HG03097 (cell line): ENCODE measurements at regions not wholly inside any gene's neighbourhood (a gene's known extent, or its start where the extent isn't known, plus 50 kb on each side); places are given as distances from the start of the nearest gene placed in this dataset.
"Not testable (repeated sequence)": the region's sequence is repeated elsewhere in the genome, so short reads cannot be mapped to it uniquely, and the experiment has no call there.

Experiments used
- ATAC-seq: cut with Tn5 transposase; IDR thresholded peaks from one replicate; pipeline ENCODE4 v1.9.1; 2021; ENCODE audit not compliant: unreplicated experiment, low FRiP score

DNA sequence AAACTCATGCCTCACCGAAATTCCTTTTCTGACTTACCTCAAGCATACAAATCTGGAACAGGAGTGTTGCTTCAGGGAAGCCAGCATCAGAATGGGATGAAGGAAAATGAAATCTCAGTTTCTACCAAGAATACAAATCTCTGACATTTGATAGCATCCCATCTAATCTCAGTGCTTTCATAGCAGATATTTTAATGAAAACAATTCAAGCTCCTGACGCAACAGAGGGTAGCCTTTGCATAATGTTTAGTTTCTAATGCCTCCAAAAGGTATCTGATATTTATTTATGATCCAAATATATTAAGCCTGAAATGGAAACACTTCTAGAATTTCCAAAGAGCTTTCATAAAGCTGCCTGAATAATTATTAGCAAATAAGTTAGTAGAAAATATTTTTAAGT is 251.4 kb downstream of the DEPDC1B start:
- no peak for ATAC-seq

DNA sequence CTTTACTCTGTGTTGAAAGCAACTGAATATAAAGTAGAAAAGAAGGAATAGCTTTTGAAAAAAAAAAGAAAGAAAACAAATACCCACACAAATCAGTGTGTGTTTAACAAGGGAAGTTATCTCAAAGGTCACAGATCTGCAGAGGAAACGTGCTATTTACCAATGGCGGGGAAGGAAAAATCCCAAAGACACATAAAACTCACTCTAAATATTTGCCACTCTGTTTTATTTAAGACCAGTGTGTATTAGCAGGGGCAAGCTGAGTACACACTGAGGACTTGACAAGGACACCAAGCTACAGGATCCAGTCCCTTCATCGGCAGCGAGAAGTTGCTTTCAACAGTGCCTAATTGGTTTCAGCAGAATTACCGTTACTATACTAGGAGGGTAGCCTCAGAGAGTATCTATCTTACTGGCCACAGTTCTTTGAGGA is 252.5 kb downstream of the DEPDC1B start:
- ATAC-seq: no peak

DNA sequence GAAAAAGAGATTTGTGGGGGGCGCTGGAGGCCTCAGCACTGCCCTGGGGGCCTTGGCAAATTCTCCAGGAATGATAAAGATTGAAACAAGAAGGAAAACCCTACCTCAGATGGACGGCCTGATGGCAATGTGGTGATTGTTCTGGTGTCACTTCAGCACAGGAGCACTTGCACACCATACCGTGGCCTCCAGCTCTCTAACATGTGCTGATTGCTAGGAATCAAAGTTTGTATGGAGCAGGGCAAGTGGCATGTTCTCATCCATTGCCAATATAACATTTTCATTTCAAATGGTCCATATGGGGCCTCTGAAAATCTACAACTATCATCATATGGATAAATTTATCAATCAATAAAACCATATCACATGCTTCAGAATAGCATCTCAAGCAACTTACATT is 253.0 kb downstream of the DEPDC1B start:
- no peak for ATAC-seq

DNA sequence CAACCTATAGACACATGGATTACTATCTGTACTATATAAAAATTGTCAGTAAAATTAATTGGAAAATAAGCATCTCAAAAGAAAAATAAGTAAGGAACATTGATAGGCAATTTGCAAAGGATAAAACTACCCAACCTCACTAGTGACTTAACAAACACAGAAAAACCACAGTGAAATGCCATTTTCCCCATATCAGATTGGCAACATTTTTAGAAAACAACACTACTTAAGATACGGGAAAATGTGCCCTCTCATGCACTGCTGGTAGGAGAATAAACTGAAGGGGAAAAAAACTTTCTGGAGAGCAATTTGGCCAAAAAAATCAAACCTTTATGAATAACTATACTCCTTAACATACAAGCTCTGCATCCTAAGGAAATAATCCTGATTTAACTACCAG is 254.0 kb downstream of the DEPDC1B start:
- ATAC-seq: no peak

DNA sequence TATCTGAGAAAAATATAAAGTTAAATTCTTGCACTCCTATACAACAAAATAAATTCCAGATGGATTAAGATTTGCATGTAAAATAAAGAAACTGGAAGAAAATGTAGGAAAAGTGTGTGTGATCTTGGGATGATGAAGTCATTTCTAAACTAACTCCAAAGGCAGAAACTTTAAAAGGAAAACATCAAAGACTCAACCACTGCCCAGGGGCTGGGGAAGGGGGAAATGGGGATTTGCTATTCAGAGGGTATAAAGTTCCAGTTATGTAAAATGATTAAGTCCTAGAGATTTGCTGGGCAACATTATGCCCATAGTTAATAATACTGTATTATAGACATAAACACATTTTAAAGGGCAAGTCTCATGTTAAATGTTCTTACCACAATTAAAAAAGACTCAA is 254.5 kb downstream of the DEPDC1B start:
- ATAC-seq: no peak

DNA sequence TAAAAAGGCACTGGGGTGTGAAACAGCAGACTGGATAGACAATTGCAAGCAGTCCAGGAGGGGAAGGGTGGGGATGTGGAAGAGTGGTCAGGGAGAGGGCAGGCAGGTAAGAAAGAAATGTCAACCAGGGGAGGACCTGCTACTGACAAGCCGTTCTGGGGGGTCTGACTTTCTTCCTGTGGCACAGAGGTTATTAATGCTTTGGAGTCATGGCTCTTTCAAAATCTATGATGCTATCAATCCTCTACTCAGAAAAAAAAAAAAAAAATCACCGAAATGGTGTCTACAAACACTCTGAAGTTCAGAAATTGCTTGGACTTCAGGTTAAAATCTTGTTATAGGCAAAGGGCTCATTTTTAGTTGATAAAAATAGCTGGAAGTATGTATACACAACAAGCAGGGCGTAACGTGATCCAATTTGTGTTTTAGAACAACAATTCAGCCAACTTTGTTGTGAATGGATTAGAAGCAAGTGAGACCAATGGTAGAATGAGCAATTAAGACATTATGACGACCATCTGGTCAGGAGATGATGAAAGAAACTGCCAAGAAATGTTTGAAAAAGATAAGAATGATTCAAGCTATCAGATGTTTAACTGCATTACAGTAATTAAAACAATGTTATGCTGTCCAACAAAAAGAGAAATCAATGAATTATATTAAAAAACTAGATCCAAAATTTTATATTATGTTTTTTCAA is 255.2 kb downstream of the DEPDC1B start:
- no peak for ATAC-seq

DNA sequence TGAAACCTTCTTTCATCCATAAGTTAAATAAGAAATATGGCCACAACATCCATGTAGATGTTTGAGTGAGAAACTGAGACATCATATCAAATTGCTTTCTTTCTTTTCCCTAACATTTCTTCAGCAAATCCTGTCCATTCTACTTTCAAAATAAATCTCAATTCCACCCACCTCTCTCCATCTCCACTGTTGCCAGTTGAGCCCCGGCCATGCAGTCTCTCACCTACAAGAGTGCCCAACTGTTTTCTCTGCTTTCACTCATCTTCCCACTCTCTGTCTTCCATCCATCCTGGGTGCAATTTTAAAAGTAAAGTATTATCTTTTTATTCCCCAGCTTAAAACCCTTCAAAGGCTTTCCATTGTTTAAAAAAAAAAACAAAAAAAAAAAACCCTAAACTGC is 260.4 kb downstream of the DEPDC1B start:
- ATAC-seq: no peak

DNA sequence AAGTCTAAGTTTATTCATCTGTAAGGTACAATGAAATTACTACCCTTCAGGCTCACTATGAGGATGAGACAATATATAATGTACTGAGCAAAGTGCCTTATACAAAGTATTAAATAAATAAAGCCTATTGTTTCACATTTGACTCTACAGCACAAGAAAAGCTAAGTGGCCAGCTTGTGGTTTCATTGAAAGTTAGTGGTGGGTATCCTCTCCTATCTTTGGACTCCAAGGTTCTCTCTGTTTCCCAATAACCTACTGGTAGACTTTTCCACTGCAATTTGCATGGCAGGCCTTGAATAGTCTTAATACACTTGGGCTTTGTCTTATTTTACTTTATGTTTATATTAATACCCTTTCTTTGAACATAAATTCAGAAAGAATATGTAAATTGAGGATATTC is 262.7 kb downstream of the DEPDC1B start:
- no peak for ATAC-seq

DNA sequence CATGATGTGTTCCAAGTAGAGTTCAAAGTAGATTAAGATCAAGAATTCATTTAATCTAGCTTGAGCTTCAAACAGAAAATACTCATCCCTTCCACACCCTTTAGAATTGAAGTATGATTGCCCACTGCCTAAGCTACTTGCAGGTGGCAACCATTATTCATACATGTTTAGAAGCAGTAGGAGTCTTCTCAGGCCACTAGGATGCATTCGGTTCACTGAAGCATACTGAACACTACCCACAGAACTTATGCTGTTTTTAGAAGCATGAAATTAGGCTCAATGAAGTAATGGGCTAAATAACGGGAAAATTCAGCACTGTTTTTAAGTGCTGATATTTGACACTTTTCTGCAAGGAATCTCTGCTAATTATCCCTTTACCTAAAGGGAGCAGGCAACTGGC is 263.4 kb downstream of the DEPDC1B start:
- ATAC-seq: no peak

DNA sequence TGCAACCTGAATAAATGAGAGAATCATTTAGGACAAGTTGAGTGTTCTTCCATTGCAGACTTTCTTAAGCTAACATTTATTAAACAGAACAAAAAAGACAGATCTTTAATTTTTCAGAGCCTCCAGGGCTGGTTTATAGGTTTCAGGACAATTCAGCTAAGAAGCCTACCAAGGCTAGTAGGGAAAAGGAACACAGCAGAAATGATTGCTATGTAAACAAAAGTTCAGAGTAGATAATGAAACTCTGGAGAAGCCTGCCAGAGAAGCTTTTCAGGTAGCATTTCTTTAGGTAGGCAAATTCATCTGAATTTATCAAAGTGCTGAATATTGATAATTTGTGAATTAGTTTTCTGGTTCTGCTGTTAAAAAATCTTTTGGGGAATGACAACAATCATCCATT is 264.2 kb downstream of the DEPDC1B start:
- no peak for ATAC-seq

DNA sequence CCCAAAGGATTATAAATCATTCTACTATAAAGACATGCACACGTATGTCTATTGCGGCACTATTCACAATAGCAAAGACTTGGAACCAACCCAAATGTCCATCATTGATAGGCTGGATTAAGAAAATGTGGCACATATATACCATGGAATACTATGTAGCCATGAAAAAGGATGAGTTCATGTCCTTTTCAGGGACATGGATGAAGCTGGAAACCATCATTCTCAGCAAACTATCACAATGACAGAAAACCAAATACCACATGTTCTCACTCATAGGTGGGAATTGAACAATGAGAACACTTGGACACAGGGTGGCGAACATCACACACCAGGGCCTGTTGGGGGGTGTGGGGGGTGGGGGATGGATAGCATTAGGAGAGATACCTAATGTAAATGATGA is 273.8 kb downstream of the DEPDC1B start:
- not testable (repeated sequence) for ATAC-seq

DNA sequence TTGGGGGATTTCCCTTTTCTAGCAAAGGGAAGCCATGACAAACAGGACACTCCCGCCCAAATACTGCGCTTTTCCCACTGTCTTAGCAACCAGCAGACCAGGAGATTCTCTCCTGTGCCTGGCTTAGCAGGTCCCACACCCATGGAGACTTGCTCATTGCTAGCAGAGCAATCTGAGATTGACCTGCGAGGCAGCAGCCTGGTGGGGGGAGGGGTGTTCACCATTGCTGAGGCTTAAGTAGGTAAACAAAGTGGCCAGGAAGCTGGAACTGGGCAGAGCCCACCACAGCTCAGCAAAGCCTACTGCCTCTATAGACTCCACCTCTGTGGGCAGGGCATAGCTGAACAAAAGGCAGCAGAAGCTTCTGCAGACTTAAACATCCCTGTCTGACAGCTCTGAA is 279.2 kb downstream of the DEPDC1B start:
- not testable (repeated sequence) for ATAC-seq

DNA sequence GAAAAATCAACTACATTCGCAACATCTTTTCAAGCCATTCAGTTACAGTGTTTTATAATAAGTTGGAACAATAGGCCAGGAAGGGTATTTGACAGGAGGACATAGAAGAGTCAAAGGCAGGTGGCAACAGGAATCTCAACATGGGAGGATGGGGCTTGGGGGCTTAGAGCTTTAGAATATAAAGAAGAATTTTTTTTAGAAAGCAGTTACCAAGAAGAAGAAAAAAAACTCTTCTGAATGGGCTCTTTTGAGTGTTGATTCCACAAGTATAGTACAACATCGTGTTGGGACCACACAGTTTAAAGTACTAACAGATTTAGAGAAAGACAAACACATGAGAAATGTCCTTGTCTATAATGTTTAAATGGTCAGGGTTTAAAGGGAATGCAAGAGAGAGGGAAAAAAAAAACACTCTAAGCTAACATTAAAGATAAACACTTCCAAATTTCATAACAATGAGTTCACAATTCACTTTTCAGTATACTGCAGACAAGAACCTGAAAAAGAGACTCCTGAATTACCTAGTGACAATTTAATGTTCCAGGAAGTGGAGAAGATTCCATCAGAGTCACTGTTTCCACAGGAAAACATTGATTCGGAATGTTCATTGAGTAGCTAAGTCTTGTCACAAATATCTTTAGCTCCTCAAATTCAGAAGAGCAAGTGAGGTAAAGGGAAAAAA is 282.3 kb downstream of the DEPDC1B start:
- ATAC-seq: no peak

DNA sequence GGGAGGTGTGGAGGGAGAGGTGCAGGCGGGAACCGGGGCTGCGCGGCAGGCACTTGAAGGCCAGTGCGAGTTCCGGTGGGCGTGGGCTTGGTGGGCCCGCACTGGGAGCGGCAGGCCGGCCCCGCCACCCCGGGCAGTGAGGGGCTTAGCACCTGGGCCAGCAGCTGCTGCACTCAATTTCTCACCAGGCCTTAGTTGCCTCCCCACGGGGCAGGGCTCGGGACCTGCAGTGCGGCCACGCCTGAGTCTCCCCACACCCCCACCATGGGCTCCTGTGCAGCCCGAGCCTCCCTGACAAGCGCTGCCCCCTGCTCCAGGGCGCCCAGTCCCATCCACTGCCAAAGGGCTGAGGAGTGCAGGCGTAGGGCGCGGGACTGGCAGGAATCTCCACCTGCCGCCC is 284.5 kb downstream of the DEPDC1B start:
- ATAC-seq: no peak

DNA sequence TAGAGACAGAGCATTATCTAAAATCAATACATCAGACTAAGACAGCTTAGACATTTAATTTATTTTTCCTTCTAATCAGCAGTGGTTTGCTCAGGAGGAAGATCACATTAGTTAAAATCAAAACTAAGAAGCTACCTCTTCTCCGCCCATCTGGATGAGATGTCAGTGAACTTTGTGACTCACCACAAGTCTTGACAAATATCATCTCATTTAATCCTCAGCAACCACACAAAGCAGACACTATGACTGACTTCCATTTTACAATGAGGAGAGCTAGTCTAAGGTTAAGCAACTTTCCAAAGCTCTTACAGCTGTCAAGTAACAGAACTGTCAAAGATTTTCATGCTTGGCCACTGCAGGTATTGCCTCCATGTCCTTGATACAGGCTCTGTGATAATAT is 289.5 kb downstream of the DEPDC1B start:
- no peak for ATAC-seq

DNA sequence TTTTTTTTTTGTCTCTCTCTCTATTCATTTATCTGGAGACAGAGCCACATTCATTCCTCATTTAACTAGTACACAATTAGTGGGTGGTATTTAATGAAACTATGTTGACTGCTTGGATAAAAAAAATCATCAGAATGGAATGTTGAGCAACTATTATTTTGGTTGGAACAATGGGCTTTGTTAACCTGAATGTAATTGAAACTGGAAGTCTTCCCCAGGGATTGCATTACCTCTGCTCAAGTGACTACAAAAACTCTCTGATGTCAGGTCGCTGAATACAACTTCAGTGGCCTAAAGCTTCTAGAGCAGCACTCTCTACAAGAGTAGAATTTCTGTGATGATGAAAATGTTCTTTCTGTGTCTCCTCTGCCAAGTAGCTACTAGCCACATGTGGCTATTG is 295.8 kb downstream of the DEPDC1B start:
- no peak for ATAC-seq

DNA sequence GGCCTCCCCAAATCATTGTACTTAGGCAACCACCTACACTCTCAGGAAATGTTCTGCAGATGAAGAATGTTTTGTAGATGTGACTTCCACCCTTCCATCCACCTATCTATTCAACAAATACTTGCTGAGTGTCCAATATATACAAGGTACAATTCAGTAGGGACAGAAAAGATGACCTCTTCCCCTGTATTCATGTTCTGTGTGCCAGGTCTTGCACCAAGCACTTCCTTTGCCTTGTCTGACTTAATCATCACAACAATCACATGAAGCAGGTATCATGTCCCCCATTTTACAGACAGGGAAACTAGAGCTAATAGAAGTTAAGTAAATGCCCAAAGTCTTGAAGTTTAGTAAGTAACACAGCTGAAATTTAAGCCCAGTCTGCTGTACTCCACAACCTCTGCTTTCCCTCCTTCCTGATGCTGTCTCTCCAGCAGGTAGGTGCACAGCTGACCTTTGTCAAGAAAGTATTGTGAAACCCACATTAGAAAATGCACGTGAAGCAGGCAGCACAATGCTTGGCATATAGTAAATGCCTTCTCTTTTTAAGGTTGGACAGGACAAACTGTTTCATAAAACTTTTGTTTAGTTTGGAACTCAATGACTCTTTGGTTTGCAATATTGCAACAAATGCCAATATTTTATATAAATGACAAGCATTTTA is 296.5 kb downstream of the DEPDC1B start:
- ATAC-seq: no peak

DNA sequence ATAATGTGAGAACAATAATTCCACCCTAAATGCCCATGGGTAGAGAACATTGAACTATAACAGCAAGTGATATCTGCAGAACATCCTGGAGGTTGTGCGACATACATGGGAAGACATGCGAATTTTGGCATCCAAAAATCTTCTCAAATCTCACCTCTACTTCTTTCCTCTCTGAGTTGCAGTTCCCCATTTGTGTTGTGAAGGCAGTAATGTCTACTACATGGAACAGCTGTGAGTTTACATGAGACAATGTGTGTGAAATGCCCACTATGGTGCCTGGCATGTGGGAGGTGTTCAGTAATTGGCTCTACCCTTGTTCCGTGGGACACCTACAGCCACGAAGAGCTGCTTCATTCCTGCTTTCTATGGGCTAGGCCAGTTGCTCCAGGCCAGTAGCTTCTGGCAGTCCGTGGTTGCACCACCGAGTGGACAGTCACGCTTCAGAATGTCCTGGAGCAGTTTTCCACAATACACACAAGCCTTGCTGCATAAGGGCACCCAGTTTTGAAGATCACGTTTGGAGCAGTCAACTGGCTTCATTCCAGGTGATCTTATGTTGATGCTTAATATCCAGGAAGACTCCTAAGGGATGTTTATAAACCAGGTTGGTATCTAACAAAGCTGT is 297.7 kb downstream of the DEPDC1B start:
- ATAC-seq: no peak

DNA sequence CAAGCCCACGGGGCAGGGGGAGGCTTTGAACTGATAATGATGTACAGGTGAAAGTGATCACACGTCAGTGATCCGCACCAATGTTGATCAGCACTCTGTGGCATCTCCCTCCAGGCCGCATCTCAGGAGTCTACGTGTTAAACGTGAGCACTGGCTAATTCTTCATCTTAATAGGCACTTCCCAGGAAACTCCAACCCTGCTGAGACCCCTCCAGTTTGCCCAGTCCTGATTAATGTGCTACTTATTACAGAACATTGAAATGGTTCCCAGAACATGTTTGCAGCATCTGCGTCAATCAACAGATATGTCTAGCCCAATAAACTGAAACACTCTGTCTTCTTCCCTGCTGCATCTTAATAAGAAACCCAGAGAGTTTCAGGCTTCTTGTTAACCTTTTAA is 298.4 kb downstream of the DEPDC1B start:
- ATAC-seq: no peak

DNA sequence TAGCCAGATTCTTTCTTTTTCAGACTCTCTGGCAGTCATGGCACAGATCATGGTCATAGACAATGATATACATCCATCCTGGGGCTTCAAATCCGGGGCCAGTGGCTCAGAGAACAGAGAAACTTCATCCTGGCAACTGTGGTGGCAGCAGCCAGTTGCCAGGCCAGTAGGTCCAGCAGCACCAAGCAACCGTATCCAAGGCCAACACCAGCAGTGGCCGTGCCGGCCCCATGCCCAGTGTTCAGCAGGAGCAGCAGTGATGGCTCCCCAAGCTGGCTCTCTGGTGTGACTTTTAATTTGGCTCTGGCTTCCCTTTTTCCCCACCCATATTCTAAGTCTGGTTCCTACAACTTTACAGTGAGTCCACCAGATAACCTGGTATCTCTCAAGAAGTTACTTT is 300.5 kb downstream of the DEPDC1B start:
- ATAC-seq: no peak

DNA sequence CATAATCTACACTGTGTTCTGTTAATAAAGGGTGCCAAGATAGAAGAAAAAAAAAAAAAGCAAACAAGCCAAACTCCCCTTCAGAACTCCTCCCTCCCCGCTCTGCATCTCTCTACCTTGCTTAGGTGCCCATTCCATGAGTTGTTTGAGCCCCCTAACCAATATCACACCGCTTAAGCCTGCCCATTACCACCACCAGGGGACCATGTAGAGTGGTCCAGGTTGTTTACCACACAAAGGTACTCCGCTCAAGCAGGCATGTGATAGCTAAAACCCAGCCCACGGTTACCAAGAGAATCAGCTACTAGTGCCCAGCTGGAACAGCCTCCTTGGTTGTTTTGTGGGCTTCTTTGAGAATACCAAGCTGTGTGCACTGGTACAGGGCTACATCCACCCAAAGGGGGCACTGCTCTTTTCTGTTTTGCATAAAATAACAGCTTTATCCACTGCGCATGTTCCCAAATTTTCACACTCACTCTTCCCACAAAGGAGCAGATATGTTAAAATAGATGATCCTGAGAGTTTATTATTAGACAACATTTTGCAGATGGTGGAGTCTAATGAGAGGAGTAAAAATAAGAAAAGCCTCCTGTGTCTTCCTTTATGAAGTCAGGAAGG is 304.1 kb downstream of the DEPDC1B start:
- ATAC-seq: no peak
